GM18505 (cell line): ENCODE measurements at regions not wholly inside any gene's neighbourhood (a gene's known extent, or its start where the extent isn't known, plus 50 kb on each side); places are given as distances from the start of the nearest gene placed in this dataset.

Experiments
- ATAC-seq: cut with Tn5 transposase; IDR thresholded peaks from one replicate; pipeline ENCODE4 v1.9.1; 2021; ENCODE audit not compliant: unreplicated experiment
- POLR2A ChIP-seq: IDR thresholded peaks from 4 replicates; pipeline ENCODE4 v1.6.1; 2011; ENCODE audit warnings: borderline replicate concordance; ENCODE audit not compliant: insufficient read depth, insufficient read length; ENCODE audit errors: extremely low read depth

DNA sequence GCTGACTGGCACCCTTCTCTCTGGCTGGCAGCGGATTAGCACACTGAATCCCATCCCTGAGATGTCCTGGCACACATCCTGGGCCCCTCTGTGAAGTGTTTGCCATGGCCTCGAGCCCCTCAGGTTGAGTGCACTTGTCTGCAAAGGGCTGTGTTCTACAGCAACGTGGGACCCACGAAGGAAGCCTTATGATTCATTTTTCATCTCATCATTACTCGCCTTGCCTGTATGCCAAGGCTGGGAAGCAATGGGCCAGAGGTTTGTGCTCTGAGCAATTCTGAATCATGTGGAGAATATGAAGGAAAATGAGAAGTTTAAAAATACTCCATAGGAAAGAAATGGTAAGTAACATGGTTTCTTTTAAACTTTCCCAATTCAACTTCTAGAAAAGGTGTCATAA is 124.8 kb upstream of the LMO4 start:
- ATAC-seq = no peak
- TF ChIP-seq POLR2A = no peak

DNA sequence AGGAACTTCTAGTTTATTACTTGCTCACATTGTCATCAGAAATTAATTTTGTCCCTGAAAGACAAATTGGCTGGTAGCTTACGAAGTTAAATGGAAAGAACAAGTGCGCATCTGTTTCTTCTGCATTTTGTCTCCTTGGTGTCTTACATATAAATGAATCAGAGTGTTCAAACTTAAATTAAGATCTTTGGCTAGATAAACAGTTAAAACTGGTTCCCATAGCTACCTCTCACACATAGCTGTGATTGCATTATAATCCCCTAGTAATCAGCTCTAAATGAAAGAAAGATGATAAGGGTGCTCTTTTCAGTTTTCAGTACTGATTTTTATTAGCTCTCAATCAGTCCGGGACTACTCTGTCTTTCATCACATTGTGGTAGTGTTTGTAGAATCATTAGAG is 124.2 kb upstream of the LMO4 start:
- ATAC-seq = no peak
- no peak for TF ChIP-seq POLR2A

DNA sequence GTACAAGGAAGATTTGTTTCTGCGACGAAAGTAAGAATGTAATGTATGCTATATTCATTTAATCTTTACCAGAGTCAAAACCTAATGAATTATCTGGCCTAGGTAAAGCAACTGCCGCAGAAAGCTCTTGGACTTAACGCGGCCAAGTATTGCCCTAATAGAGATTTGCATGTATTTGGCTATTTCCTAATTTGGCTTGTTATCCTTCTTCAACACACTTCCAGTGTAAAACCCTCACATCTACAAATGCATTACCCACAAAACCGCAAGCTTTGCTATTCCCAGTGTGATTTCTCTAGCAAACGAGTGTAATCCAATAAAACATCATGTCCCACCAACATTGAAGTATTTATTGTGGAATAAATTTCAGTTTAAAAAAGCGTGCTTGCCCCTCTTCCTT is 123.8 kb upstream of the LMO4 start:
- no peak for ATAC-seq
- no peak for TF ChIP-seq POLR2A

DNA sequence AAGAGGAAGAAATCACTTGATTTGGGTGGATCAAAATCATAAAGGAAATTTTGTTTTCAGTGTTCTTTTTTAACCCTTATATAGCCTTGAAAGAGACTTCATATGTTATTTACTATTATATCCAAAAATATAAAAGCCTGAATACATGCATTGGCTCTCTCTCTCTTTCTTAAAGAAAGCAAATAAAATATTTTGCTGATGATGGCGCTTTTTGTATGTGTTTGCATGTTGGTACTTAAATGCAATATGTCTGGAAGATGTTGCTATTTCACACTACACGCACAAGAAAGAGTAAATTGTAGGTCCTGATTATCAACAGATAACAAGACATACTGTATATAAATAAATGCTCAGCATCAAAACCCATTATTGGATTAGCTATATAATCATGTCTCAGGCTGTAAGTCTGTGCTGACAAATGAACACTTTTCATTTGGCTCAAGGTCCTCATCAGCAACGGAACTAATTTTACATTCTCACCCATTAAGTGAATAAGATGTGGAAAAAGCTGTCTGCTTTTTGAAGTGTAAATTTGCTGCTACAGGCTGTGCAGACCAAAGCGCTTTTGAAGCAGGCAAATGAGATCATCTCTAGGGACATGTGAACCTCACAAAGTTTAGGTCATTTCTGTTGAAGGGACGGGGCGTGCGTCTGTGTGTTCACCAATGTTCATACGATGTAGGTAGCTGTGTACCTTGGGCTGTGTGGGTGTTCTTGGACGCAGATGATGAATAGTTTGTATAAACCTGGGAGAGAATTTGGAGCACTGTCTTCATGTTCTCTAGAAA is 122.4 kb upstream of the LMO4 start:
- no peak for TF ChIP-seq POLR2A
- no peak for ATAC-seq

DNA sequence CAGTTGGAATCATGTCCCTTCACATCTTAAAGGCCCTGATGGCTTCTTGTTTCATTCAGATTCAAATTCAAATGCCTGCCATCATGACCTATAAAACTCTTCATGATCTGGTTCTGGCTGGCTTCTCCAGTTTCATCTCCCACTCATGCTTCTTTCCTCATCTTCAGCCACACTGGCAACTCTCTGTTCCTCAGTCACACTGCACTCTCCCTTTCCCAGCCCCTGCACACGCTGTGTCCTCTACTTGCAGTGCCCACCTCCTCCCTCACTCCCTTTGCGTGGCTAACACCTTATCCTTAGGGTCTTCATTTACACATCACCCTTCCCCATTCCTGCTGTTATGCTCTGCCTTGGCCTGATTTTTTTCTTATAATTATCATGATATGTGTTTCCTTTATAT is 120.6 kb upstream of the LMO4 start:
- no peak for TF ChIP-seq POLR2A
- ATAC-seq = no peak

DNA sequence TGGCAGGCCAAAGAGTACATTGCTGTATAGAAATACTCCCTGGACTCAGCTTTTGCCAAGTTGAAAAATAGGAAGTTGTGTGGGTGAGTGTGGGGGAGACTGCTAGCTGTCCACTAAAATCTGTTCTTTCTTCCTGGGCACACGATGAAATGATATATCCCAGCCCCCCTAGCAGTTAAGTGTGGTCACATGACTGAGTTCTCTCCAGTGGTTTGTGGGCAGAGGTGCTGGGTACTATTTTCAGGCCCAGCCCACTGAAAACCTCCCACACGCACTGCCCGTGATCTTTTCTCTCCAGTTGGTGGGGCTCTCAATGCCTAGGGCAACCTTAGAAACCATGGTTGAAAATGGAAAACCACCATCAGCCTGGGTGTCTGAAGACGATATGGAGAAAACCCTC is 119.7 kb upstream of the LMO4 start:
- no peak for ATAC-seq
- TF ChIP-seq POLR2A = no peak

DNA sequence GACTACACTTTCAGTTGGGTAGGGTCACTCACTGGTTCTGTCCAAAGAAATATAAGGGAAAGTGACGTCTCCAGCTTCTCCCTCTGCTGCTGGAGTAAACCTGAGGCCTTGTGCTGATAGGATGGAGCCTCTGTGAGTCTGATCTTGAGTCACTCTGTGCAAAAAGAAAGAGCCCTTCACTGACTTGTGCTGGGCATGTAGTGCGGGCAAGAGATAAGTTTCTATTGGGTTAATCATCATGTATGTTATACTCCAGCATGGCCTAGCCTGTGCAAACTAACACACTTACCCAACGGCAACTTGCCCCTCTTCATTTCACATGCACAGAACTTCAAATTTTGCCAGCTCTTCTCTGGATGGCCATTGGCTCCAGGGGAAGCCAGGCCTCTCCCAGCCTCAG is 118.5 kb upstream of the LMO4 start:
- no peak for ATAC-seq
- TF ChIP-seq POLR2A = no peak

DNA sequence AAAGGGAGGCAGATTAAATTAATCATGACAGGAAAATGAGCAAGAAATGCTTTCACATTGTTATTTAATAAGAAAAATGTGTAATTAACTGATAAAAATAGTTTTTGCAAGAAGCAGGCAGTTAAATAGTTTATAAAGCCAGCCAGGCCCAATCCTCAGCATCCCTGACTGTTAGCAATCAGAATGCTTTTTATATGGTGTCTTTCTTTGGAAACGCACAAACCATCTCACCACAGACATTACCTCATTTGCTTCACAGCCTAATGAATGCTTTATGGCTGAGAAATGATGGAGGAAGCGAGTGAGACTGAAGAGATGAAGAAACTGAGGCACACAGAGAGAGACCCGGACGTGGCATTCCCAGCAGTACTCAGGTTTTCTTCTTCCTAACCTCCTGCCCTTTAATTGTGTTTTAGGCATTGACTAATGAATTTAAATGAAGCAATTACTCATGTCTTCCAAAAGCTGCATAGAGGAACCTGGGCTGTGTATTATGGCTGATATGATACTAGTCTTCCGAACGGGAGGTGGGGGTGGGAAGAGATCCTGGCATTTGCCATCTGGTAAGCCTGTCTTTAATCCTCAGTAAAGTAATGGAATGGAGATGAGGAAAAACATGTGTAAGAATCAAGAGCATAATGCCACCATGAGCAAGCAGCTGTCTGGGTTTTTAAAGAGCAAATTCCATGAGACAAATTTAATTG is 116.1 kb upstream of the LMO4 start:
- ATAC-seq = no peak

DNA sequence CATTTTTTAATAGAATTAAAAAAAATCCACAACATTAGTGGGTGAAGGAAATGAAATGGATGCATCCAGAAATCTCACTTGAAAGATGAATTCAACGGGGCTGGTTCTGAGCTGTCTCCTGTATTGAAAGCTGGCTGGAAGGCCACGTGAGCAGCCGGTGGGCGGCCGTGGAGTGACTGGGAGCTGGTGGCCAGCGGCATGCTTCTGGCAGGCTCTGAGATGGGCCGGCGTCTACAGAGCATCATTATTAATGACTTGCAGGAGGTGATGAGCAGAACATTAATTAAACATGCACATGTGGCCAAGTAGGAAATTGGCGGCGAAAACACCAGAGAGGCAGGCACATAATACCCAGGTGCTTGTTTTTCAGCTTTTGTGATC is 115.6 kb upstream of the LMO4 start:
- no peak for ATAC-seq
- TF ChIP-seq POLR2A = no peak

More for the DNA sequence above, 116.1 kb upstream of the LMO4 start:
- no peak for TF ChIP-seq POLR2A

DNA sequence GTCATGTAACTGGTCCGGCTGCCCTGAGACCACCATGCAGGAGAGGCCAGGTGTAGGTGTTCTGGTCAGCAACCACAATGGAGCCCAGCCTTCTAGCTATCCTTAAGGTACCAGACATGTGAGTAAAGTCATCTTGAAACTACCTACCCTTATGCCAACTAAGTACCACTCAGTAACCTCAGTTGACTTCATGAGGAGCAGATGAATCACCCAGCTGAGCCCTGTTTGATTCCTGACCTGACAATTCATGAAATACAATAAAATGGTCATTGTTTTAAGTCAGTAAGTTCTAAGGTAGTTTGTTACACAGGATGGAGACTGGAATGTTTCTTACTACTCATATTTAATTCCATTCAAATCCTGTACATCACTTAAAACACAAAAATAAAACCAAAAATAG is 113.1 kb upstream of the LMO4 start:
- ATAC-seq = no peak
- TF ChIP-seq POLR2A = no peak

DNA sequence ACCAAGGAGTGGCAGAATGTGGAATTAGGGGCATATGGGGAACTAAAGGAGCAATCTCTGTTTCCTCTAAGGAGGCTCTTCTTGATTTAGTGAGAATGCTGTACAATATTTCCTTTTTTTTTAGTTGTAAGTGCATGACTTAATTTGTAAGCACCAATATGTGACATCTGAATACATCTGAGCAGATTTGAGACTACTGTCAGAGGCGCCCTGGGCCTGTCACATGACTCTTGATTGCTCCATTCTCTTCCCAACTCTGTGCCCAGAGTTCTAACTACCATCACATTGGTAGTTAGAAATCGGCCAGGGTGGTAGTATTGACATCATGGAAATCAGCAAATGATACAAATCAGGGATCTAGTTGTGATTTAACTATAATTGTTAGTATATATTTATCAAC is 110.1 kb upstream of the LMO4 start:
- no peak for ATAC-seq
- TF ChIP-seq POLR2A = no peak

DNA sequence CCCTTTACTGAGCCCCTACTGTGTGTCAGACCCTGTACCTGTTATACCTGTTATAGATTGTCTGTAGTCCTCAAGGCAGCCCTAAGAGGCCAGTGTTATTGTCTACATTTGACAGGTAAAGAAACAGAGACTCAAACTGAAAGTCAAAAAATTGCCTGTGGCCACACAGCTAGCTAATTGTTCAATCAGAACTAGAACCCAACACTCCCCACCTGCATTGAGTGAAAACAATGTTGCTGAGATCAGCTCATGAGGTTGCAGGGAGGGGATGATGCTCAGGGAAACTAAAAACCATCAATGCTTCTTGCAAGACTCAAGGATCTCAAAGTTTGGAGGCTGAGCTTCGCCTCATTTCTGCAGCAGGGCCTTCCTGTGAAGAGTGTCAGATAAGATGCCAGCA is 109.5 kb upstream of the LMO4 start:
- no peak for ATAC-seq
- TF ChIP-seq POLR2A = no peak

DNA sequence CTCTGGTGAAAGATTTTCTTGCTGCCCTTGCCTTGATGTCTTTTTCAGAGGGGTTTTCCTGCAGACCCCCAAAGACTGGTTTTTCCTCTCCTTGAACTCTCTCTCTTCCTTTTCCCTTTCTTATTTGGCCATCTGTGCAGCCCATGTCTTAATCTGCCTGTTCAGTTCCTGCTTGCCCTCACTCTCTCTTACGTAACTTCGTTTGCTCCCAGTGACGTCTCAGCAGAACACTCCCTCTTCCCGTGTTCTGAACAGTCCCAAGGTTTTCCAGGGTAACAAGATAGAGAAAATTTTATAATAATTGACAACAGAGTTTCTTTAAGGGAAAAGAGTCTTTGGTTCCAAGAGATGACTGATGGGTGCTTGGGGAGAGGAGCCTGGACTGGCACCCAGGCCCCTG is 109.1 kb upstream of the LMO4 start:
- TF ChIP-seq POLR2A = no peak
- ATAC-seq = no peak

DNA sequence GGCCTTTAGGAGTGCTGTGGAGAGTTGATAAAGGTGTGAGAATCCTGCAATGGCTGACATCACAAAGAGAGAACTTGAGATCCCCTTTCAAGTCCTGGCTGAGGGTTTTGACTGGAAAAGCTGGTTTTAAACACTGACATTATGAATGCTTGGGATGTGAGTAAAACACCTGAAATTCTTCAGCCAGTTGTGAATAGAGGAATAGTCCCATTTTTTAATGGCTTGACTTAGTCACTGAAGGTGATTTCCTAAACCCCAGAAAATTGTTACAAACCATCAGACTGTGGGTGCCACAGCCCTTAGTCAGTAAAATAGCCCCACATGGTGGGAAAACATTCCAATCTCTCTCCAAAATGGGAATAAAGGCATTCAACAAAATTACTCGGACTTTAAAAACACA is 107.7 kb upstream of the LMO4 start:
- no peak for ATAC-seq
- no peak for TF ChIP-seq POLR2A

DNA sequence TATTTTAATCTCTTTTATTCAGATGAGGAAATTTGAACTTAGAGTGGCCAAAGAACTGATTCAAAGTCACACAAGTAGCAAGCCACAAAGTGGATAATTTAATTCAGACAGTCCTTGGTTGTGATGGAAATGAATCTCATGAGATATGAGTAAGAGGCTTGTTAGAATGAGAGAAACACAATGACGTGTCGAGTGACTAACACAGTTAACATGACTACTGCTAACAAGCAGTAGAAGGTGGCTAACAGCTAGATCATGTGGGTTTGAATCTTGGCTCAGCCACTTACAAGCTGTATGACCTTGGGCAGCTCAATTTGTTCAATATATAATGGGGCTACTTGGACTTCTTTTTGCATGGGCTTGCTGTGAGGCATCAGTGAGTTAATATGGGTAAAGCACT is 104.5 kb upstream of the LMO4 start:
- TF ChIP-seq POLR2A = no peak
- ATAC-seq = no peak

DNA sequence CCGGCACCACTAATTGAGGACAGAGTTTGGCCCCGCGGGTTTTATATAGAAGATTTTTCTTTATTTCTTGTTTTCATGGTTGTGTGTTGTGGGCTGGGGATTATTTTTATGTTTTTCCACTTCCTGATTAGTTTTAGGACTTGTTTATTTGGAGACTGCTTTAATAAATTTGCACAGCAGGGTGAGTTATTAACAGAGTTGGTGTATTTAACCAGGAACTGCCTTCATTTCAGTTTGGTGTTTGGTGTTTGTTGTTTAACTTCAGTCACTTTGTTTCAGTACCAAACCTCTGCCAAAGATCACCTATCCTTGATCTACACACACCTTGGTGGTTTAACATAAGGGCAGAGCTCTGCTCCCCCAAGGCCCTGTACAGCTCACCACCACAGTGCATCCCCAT is 103.5 kb upstream of the LMO4 start:
- no peak for ATAC-seq

More for the DNA sequence above, 103.5 kb upstream of the LMO4 start:
- no peak for TF ChIP-seq POLR2A
